ENCODE measurements at regions not wholly inside any gene's neighbourhood (a gene's known extent, or its start where the extent isn't known, plus 50 kb on each side); places are given as distances from the start of the nearest gene placed in this dataset.

DNA sequence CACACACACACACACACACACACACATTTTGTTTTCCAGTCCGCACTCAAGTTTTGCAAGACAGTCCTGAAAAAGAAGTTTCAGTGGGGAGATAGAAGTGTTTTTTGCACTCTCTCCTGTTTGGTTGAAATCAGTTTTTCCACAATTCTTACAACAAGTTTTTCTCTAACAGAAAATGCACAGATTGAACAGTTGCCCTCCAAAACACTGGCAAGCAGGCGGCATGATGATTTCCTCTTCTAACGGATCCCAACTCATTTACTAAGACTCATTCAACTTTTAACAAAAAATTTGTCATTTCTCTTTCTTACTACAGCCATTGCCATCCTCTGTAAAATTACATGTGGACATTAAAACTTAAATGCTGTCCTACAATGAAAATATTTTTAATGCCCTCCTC, 117.6 kb upstream of the DTNA start:
- TF ChIP-seq, protein P1, sequence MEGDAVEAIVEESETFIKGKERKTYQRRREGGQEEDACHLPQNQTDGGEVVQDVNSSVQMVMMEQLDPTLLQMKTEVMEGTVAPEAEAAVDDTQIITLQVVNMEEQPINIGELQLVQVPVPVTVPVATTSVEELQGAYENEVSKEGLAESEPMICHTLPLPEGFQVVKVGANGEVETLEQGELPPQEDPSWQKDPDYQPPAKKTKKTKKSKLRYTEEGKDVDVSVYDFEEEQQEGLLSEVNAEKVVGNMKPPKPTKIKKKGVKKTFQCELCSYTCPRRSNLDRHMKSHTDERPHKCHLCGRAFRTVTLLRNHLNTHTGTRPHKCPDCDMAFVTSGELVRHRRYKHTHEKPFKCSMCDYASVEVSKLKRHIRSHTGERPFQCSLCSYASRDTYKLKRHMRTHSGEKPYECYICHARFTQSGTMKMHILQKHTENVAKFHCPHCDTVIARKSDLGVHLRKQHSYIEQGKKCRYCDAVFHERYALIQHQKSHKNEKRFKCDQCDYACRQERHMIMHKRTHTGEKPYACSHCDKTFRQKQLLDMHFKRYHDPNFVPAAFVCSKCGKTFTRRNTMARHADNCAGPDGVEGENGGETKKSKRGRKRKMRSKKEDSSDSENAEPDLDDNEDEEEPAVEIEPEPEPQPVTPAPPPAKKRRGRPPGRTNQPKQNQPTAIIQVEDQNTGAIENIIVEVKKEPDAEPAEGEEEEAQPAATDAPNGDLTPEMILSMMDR (IDR thresholded peaks at IDR 0.05): no peak
- no peak for TF ChIP-seq POLR2A (IDR thresholded peaks at IDR 0.05)
